ENCODE measurements at regions not wholly inside any gene's neighbourhood (a gene's known extent, or its start where the extent isn't known, plus 50 kb on each side); places are given as distances from the start of the nearest gene placed in this dataset.

GRCh38 chr16:64381979-64382378 lies 739.9 kb downstream of the CDH11 start:
- Mint-ChIP-seq H3K4me1 (peaks cover 0 to 3% (median 0%) of the 10 kb centered on the region in 4 donors), H3K9me3 (peaks cover 0 to 30% (median 16%) of the 10 kb centered on the region in 8 donors), H3K27ac (no peak overlapping the region)

GRCh38 chr16:64380751-64381150 lies 741.1 kb downstream of the CDH11 start:
- Mint-ChIP-seq H3K27me3 (no peaks in the 10 kb centered on the region), H3K27ac (no peak overlapping the region), H3K36me3 (peaks cover 0 to 1% of the 10 kb centered on the region in 2 donors), H3K4me3 (no peak overlapping the region), H3K4me1 (peaks cover 0 to 3% (median 0%) of the 10 kb centered on the region in 4 donors), H3K9me3 (peaks cover 2 to 26% (median 13%) of the 10 kb centered on the region in 8 donors)
- intact Hi-C loops (cut with micrococcal nuclease) = no loop called here
- H3K27me3 ChIP-seq (ENCODE audit: insufficient read depth, low read length) = no peaks in the 10 kb centered on the region
- ChIA-PET CTCF (ENCODE audit: partially characterized antibody) (no interaction called here), POLR2A (ENCODE audit: partially characterized antibody) (no interaction called here)
- no peak for DNase-seq
- no peaks in the 10 kb centered on the region for H3K36me3 ChIP-seq (ENCODE audit: insufficient read depth, low read length)
- H3K27ac ChIP-seq (ENCODE audit: low read depth, low read length) = no peak overlapping the region
- no peaks in the 10 kb centered on the region for H3K4me1 ChIP-seq (ENCODE audit: insufficient read depth, low read length)
- no peak overlapping the region for H3K4me3 ChIP-seq (ENCODE audit: low read length in 2 of 2)
- H3K9me3 ChIP-seq (ENCODE audit: control insufficient read depth in 1 of 2, low read length in 2 of 2) = no peaks in the 10 kb centered on the region

More at GRCh38 chr16:64381979-64382378, 739.9 kb downstream of the CDH11 start:
- H3K27me3 ChIP-seq (ENCODE audit: insufficient read depth, low read length) = no peaks in the 10 kb centered on the region
- Mint-ChIP-seq H3K36me3 (peaks cover 0 to 3% of the 10 kb centered on the region in 2 donors), H3K27me3 (no peaks in the 10 kb centered on the region), H3K4me3 (no peak overlapping the region)
- H3K4me3 ChIP-seq (ENCODE audit: low read length in 2 of 2) = no peak overlapping the region
- H3K9me3 ChIP-seq (ENCODE audit: control insufficient read depth in 1 of 2, low read length in 2 of 2) = no peaks in the 10 kb centered on the region
- intact Hi-C loops (cut with micrococcal nuclease) = no loop called here
- no peaks in the 10 kb centered on the region for H3K4me1 ChIP-seq (ENCODE audit: insufficient read depth, low read length)
- DNase-seq = no peak
- CTCF ChIA-PET (ENCODE audit: partially characterized antibody) = no interaction called here
- H3K27ac ChIP-seq (ENCODE audit: low read depth, low read length) = no peak overlapping the region
- no peaks in the 10 kb centered on the region for H3K36me3 ChIP-seq (ENCODE audit: insufficient read depth, low read length)
- POLR2A ChIA-PET (ENCODE audit: partially characterized antibody) = no interaction called here

- H3K27ac ChIP-seq (ENCODE audit: low read depth, low read length) = no peak overlapping the region
- H3K27me3 ChIP-seq (ENCODE audit: insufficient read depth, low read length) = no peaks in the 10 kb centered on the region
- CTCF ChIA-PET (ENCODE audit: partially characterized antibody) = no interaction called here
- H3K4me1 ChIP-seq (ENCODE audit: insufficient read depth, low read length) = no peaks in the 10 kb centered on the region
- H3K4me3 ChIP-seq (ENCODE audit: low read length in 2 of 2) = no peak overlapping the region
- DNase-seq = no peak
- intact Hi-C loops (cut with micrococcal nuclease) = no loop called here
- H3K27me3 Mint-ChIP-seq = no peaks in the 10 kb centered on the region
- no peak overlapping the region for H3K4me3 Mint-ChIP-seq
- H3K27ac Mint-ChIP-seq = no peak overlapping the region
- peaks cover 0 to 1% (median 0%) of the 10 kb centered on the region in 4 donors for H3K4me1 Mint-ChIP-seq
- H3K36me3 Mint-ChIP-seq = peaks cover 0 to 1% of the 10 kb centered on the region in 2 donors
- H3K9me3 Mint-ChIP-seq = peaks cover 7 to 27% (median 16%) of the 10 kb centered on the region in 8 donors
- POLR2A ChIA-PET (ENCODE audit: partially characterized antibody) = no interaction called here
- H3K9me3 ChIP-seq (ENCODE audit: control insufficient read depth in 1 of 2, low read length in 2 of 2) = no peaks in the 10 kb centered on the region
- H3K36me3 ChIP-seq (ENCODE audit: insufficient read depth, low read length) = no peaks in the 10 kb centered on the region
Observed at GRCh38 chr16:64375391-64375980, 746.4 kb downstream of the CDH11 start.

- peaks cover 5 to 18% (median 12%) of the 10 kb centered on the region in 8 donors for H3K9me3 Mint-ChIP-seq
- no peak for DNase-seq
Observed at GRCh38 chr16:64370112-64370511, 751.8 kb downstream of the CDH11 start.

GRCh38 chr16:64365448-64365931 lies 756.4 kb downstream of the CDH11 start:
- Mint-ChIP-seq H3K4me1 (no peaks in the 10 kb centered on the region), H3K27me3 (no peaks in the 10 kb centered on the region), H3K9me3 (peaks cover 2 to 23% (median 13%) of the 10 kb centered on the region in 8 donors), H3K4me3 (no peak overlapping the region), H3K36me3 (no peaks in the 10 kb centered on the region), H3K27ac (no peak overlapping the region)
- no peak overlapping the region for H3K4me3 ChIP-seq (ENCODE audit: low read length in 2 of 2)
- H3K27me3 ChIP-seq (ENCODE audit: insufficient read depth, low read length) = no peaks in the 10 kb centered on the region
- ChIA-PET POLR2A (ENCODE audit: partially characterized antibody) (no interaction called here), CTCF (ENCODE audit: partially characterized antibody) (no interaction called here)
- H3K27ac ChIP-seq (ENCODE audit: low read depth, low read length) = no peak overlapping the region
- no peak for DNase-seq
- H3K9me3 ChIP-seq (ENCODE audit: control insufficient read depth in 1 of 2, low read length in 2 of 2) = no peaks in the 10 kb centered on the region
- intact Hi-C loops (cut with micrococcal nuclease) = no loop called here
- no peaks in the 10 kb centered on the region for H3K36me3 ChIP-seq (ENCODE audit: insufficient read depth, low read length)
- no peaks in the 10 kb centered on the region for H3K4me1 ChIP-seq (ENCODE audit: insufficient read depth, low read length)

More at GRCh38 chr16:64370112-64370511, 751.8 kb downstream of the CDH11 start:
- ChIA-PET POLR2A (ENCODE audit: partially characterized antibody) (no interaction called here), CTCF (ENCODE audit: partially characterized antibody) (no interaction called here)
- Mint-ChIP-seq H3K36me3 (no peaks in the 10 kb centered on the region), H3K4me3 (no peak overlapping the region), H3K27me3 (no peaks in the 10 kb centered on the region), H3K27ac (no peak overlapping the region), H3K4me1 (peaks cover 0 to 1% (median 0%) of the 10 kb centered on the region in 4 donors)
- H3K9me3 ChIP-seq (ENCODE audit: control insufficient read depth in 1 of 2, low read length in 2 of 2) = no peaks in the 10 kb centered on the region
- intact Hi-C loops (cut with micrococcal nuclease) = no loop called here
- H3K27me3 ChIP-seq (ENCODE audit: insufficient read depth, low read length) = no peaks in the 10 kb centered on the region
- H3K4me1 ChIP-seq (ENCODE audit: insufficient read depth, low read length) = no peaks in the 10 kb centered on the region
- no peak overlapping the region for H3K27ac ChIP-seq (ENCODE audit: low read depth, low read length)
- no peak overlapping the region for H3K4me3 ChIP-seq (ENCODE audit: low read length in 2 of 2)
- H3K36me3 ChIP-seq (ENCODE audit: insufficient read depth, low read length) = no peaks in the 10 kb centered on the region

GRCh38 chr16:64364894-64365293 lies 757.0 kb downstream of the CDH11 start:
- no peaks in the 10 kb centered on the region for H3K4me1 ChIP-seq (ENCODE audit: insufficient read depth, low read length)
- peaks cover 2 to 23% (median 12%) of the 10 kb centered on the region in 8 donors for H3K9me3 Mint-ChIP-seq
- no peak overlapping the region for H3K27ac ChIP-seq (ENCODE audit: low read depth, low read length)
- no peaks in the 10 kb centered on the region for H3K4me1 Mint-ChIP-seq
- H3K36me3 ChIP-seq (ENCODE audit: insufficient read depth, low read length) = no peaks in the 10 kb centered on the region
- H3K27me3 ChIP-seq (ENCODE audit: insufficient read depth, low read length) = no peaks in the 10 kb centered on the region
- H3K27ac Mint-ChIP-seq = no peak overlapping the region
- H3K36me3 Mint-ChIP-seq = no peaks in the 10 kb centered on the region
- intact Hi-C loops (cut with micrococcal nuclease) = no loop called here
- CTCF ChIA-PET (ENCODE audit: partially characterized antibody) = no interaction called here
- DNase-seq = no peak
- no peak overlapping the region for H3K4me3 Mint-ChIP-seq
- POLR2A ChIA-PET (ENCODE audit: partially characterized antibody) = no interaction called here
- H3K27me3 Mint-ChIP-seq = no peaks in the 10 kb centered on the region
- H3K4me3 ChIP-seq (ENCODE audit: low read length in 2 of 2) = no peak overlapping the region
- H3K9me3 ChIP-seq (ENCODE audit: control insufficient read depth in 1 of 2, low read length in 2 of 2) = no peaks in the 10 kb centered on the region

DNA sequence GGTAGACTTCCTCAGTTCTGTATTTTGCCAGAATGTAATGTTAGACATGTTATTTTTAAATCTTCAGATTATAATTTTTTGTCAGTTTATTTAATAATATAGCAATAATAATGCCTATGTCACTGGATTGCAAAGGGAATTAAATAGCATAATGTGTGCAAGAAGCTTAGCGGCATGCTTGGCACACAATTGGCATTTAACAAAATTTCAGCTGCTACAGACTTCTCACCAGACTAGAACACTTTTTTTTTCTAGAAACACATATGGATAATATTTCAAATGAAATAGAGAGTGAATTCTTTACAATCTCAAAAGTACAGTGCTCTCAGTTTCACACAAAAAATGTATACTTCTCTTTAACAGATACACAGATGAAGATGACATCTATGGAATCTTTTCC lies 757.4 kb downstream of the CDH11 start:
- CTCF ChIA-PET (ENCODE audit: partially characterized antibody) = no interaction called here

More for the DNA sequence above, 757.4 kb downstream of the CDH11 start:
- no peak overlapping the region for H3K4me3 ChIP-seq (ENCODE audit: low read length in 2 of 2)
- H3K27ac Mint-ChIP-seq = no peak overlapping the region
- no peak for DNase-seq
- no peaks in the 10 kb centered on the region for H3K36me3 Mint-ChIP-seq
- no peaks in the 10 kb centered on the region for H3K4me1 Mint-ChIP-seq
- no peaks in the 10 kb centered on the region for H3K4me1 ChIP-seq (ENCODE audit: insufficient read depth, low read length)
- no peaks in the 10 kb centered on the region for H3K27me3 Mint-ChIP-seq
- no peaks in the 10 kb centered on the region for H3K36me3 ChIP-seq (ENCODE audit: insufficient read depth, low read length)
- no peaks in the 10 kb centered on the region for H3K27me3 ChIP-seq (ENCODE audit: insufficient read depth, low read length)
- H3K4me3 Mint-ChIP-seq = no peak overlapping the region
- POLR2A ChIA-PET (ENCODE audit: partially characterized antibody) = no interaction called here
- intact Hi-C loops (cut with micrococcal nuclease) = no loop called here
- H3K27ac ChIP-seq (ENCODE audit: low read depth, low read length) = no peak overlapping the region
- H3K9me3 ChIP-seq (ENCODE audit: control insufficient read depth in 1 of 2, low read length in 2 of 2) = no peaks in the 10 kb centered on the region
- H3K9me3 Mint-ChIP-seq = peaks cover 2 to 25% (median 13%) of the 10 kb centered on the region in 8 donors
